NCI-H1436 treated with DMSO at 0.1 percent for 48 hours (cell line): ENCODE measurements at regions not wholly inside any gene's neighbourhood (a gene's known extent, or its start where the extent isn't known, plus 50 kb on each side); places are given as distances from the start of the nearest gene placed in this dataset.
"Not testable (repeated sequence)": the region's sequence is repeated elsewhere in the genome, so short reads cannot be mapped to it uniquely, and the experiment has no call there.

Experiments
- DNase-seq: peaks from one replicate; lab custom pipeline; 2025; lab: John Stamatoyannopoulos, UW

DNA sequence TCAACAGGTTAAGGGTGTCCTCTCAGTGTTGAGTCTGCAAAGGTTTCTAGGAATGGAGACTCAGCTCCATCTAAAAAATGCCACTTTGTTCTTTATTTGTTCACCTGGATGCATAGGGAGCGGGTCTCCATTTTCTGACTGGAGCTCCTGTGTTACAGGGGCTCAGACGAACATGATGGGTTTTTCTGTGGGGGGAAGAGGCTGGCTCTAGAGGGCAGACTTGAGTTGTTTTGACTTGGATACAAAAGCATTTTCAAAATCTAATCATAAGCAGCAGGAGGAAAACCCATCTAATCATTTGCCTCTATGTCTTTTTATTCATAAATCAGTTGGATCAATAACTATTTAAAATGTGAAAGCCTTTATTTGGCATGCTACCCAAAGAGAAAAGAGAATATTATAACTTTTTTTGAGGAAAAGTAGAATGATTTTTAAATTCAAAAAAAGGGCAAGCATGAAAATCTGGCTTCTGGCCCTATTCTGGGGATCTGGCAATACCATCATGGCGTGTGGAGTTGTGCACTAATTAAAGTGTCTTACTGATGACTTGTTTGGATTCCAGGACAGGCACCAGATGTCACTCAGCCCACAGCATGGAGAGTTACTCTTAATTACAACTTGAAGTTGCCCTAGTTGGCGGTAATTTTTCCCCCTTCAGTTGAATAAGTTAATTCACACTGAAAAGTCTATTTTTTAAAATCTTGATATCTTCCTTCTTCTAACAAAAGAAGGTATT lies 594.9 kb downstream of the REEP3 start:
- DNase-seq = no peak

- no peak for DNase-seq
Observed at GRCh38 chr10:64116707-64117106, 595.5 kb downstream of the REEP3 start.

- no peak for DNase-seq
Observed at GRCh38 chr10:64118736-64119135, 597.5 kb downstream of the REEP3 start.

DNA sequence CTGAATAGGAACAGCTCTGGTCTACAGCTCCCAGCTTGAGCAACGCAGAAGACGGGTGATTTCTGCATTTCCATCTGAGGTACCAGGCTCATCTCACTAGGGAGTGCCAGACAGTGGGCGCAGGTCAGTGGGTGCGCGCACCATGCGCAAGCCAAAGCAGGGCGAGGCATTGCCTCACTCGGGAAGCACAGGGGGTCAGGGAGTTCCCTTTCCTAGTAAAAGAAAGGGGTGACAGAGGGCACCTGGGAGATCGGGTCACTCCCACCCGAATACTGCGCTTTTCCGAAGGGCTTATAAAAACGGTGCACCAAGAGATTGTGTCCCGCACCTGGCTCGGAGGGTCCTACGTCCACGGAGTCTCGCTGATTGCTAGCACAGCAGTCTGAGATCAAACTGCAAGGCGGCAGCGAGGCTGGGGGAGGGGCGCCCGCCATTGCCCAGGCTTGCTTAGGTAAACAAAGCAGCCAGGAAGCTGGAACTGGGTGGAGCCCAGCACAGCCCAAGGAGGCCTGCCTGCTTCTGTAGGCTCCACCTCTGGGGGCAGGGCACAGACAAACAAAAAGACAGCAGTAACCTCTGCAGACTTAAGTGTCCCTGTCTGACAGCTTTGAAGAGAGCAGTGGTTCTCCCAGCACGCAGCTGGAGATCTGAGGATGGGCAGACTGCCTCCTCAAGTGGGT lies 599.2 kb downstream of the REEP3 start:
- DNase-seq = not testable (repeated sequence)

DNA sequence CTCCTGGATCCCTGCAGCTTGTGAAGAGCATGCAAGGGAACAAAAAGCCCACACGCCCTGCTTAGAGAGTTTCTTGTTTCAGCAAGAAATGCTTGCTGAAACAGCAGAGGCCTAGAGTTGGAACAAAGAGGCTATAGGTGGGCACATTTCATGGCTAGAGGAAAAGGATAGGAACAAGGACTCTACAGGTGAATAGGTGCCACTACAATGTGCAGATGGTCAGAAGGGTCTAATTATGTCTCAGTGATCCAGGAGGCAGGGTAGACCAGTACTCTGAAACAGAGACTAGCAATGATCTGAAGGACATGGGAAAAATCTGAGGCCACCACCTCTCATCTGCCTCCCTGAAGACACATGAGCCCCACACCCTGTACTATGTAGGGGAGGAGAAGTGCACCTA lies 609.0 kb downstream of the REEP3 start:
- DNase-seq = no peak

GRCh38 chr10:64134676-64135075 lies 613.5 kb downstream of the REEP3 start:
- no peak for DNase-seq

GRCh38 chr10:64142395-64142794 lies 621.2 kb downstream of the REEP3 start:
- no peak for DNase-seq

DNA sequence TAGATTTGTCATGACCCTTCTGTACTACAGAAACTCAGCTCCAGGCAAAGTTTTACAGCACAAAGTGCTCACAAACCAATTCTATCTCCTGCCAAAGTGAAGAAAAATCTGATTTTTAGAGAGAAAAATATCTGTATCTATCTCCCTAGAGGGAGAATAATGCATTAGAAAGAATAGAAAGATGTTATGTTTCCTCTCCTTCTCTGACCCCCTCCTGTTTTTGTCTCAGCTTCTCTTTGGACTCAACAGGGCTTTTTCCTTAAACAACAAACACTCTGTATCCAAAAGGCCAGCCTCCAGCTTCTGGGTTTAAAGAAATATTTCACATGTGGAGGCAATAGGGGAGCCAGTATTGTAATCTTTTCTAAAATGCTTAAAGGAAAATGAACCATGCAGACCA lies 627.4 kb downstream of the REEP3 start:
- DNase-seq = no peak

- DNase-seq = no peak
Observed at GRCh38 chr10:64156166-64156565, 635.0 kb downstream of the REEP3 start.

- no peak for DNase-seq
Observed at GRCh38 chr10:64158551-64158950, 637.4 kb downstream of the REEP3 start.

DNA sequence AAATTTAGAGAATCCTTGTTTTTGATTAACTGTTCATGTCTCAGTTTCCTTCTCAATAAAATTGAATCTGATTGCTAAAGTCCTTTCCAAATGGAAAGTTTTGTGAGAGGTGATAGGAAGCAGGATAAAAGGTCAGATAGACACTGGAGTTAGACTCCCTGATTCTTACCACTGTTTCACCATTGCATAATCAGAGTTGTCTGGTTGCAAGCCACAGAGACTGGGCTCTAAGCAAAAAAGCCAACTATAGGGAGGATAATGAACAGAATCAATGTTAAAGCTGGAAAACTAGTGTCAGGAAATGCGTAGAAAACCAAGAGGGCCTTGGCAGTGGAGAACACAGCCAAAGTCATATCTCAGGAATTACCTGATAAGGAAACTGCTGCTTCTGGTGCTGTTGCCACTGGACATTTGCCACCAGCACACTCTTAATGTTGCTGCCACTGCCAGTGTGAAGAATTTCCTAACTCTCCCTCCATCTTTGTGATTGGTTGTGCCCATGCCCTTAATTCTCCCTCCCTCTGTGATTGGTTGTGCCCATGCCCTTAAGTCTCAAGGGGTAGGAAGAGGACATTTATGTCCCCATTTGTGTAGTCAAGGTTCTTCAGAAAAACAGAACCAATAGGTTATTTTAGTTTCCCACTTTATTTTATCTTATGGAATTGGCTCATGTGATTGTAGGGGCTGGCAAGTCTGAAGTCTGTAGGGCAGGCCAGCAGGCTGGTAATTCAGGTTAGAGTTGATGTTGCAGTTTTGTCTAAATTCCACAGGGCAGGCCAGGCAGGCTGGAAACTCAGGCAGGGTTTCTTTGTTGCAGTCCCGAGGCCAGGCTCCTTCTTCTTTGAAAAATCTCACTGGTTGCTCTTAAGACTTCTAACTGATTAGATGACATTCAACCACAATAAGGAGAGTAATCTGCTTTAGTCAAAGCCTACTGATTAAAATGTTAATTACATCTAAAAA lies 639.0 kb downstream of the REEP3 start:
- DNase-seq = no peak

DNA sequence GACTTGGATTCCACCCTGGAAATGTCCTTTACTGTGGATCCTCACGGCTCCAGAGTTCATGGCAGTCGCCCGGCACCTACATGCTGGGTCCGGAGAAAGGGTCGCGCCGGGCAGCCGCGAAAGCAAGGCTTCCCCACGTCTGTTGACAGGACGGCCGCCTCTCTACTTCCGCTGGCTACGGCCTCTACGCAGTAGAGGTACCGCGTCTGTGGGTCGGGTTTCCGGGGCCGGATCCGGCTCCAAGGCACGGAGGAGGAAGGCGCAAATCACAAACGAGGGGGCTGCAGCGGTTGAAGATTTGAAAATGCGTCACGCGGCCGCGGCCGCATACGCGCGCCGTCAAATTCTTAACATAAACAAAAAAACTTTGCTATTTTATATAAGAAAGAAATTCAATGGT lies 649.6 kb downstream of the REEP3 start:
- DNase-seq = no peak

- DNase-seq = no peak
Observed at GRCh38 chr10:64173826-64174225, 652.6 kb downstream of the REEP3 start.

- DNase-seq = no peak
Observed at GRCh38 chr10:64174666-64175255, 653.6 kb downstream of the REEP3 start.

DNA sequence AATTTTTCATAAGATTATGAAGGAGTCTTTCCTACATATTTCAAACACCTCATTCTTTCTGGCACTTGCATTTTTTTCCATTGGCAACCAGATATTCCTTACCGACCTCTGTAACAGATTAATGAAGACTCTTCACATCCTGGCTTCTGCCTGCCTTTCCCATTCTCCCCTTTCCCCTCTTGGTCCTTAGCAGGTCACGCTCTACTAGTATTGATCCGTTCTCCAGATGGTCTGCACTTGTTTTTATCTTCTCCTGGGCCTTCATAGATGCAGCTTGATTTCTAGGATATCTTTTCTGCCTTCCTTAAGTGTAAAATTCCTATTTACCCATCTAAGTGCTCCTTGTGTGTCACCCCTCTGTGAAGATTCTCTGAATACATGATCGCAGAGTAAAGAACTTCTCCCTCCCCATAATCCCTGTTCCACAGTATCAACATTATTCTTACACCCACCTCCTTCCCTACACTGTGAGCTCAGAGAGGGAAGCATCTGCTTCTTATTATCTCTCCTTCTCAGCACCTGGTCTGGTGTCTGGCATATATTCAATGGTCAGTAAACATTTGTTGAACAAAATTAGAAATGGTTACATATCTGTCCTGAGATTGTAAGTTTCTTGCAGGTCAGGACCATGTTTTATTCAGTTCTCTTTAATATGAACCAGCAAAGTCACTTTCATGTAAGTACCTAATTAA lies 654.2 kb downstream of the REEP3 start:
- DNase-seq = no peak

DNA sequence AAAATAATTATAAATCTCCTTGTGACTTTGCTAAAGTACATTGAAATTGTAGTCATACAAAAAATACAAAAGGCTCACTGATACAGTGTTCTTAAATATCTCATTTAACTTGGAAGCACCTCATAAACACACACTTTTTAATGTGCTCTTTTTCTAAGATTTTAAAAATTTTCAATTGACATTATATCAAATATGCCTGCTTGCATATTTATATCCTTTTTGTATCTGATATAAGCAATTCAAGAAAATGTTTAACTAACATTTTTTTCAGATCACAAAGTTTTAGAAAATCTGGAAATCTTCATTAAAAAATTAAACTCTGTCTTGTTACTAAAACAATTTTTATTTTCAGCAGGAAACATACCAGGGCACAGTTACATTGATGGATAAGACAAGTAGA lies 661.5 kb downstream of the REEP3 start:
- DNase-seq = no peak

- no peak for DNase-seq
Observed at GRCh38 chr10:64191286-64191685, 670.1 kb downstream of the REEP3 start.

DNA sequence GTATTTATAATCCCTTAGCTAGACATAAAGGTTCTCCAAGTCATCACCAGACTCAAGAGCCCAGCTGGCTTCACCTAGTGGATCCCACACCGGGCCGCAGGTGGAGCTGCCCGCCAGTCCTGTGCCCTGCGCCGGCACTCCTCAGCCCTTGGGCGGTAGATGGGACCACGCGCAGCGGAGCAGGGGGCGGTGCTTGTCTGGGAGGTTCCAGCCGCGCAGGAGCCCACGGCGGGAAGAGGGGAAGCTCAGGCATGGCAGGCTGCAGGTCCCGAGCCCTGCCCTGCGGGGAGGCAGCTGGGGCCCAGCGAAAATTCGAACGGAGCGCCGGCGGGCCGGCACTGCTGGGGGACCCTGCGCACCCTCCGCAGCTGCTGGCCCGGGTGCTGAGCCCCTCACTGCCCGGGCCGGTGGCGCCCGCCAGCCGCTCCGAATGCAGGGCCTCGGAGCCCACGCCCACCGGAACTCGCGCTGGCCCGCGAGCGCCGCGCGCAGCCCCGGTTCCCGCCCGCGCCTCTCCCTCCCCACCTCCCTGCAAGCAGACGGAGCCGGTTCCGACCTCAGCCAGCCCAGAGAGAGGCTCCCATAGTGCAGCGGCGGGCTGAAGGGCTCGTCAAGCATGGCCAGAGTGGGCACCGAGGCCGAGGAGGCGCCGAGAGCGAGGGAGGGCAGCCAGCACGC lies 675.6 kb downstream of the REEP3 start:
- no peak for DNase-seq

DNA sequence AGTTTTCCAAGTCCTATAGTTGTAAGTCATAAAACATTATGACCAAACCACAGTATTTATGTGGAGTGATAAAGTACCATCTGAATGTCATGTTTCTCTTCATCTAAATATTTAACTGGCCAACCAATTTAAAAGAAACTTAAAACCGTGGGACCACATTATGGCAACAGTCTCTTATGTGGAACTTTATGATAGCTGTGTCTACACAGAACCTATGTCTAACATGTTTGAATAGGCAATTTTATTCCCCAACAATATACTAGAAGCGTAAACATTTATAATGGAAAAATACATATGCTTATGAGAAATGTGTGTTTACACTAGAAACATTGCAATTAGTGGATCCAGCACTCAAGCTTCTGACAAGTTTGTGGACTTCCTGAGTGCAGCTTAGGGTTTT lies 680.7 kb downstream of the REEP3 start:
- no peak for DNase-seq

- DNase-seq = not testable (repeated sequence)
Observed at GRCh38 chr10:64204504-64204903, 683.3 kb downstream of the REEP3 start.

- no peak for DNase-seq
Observed at GRCh38 chr10:64206409-64206808, 685.2 kb downstream of the REEP3 start.
